H4 (cell line): ENCODE measurements at regions not wholly inside any gene's neighbourhood (a gene's known extent, or its start where the extent isn't known, plus 50 kb on each side); places are given as distances from the start of the nearest gene placed in this dataset.

ENCODE experiments used
- DNase-seq: peaks from one replicate; pipeline ENCODE4 v3.0.0-alpha.2; 2015; ENCODE audit warnings: low spot score

GRCh38 chr6:131383421-131384411 is 189.3 kb upstream of the ARG1 start:
- DNase-seq = no peak

GRCh38 chr6:131387562-131388447 is 185.2 kb upstream of the ARG1 start:
- DNase-seq = no peak

GRCh38 chr6:131390322-131390721 is 182.7 kb upstream of the ARG1 start:
- DNase-seq = no peak

- DNase-seq = no peak
Measured at GRCh38 chr6:131391116-131391515, 181.9 kb upstream of the ARG1 start.

GRCh38 chr6:131393433-131393832 is 179.6 kb upstream of the ARG1 start:
- DNase-seq = no peak

GRCh38 chr6:131394768-131395432 is 178.1 kb upstream of the ARG1 start:
- DNase-seq = no peak

GRCh38 chr6:131398176-131398575 is 174.8 kb upstream of the ARG1 start:
- DNase-seq = peak; percentile 9

- peak; percentile 4 for DNase-seq
Measured at GRCh38 chr6:131399433-131399832, 173.6 kb upstream of the ARG1 start.

GRCh38 chr6:131400054-131400778 is 172.8 kb upstream of the ARG1 start:
- DNase-seq = peak; percentile 69

GRCh38 chr6:131400779-131401496 is 172.1 kb upstream of the ARG1 start:
- DNase-seq = no peak

GRCh38 chr6:131408811-131409210 is 164.2 kb upstream of the ARG1 start:
- DNase-seq = no peak

GRCh38 chr6:131410785-131411184 is 162.2 kb upstream of the ARG1 start:
- no peak for DNase-seq

- DNase-seq = no peak
Measured at GRCh38 chr6:131412960-131413830, 159.8 kb upstream of the ARG1 start.

GRCh38 chr6:131413831-131414191 is 159.2 kb upstream of the ARG1 start:
- no peak for DNase-seq

GRCh38 chr6:131414956-131415355 is 158.1 kb upstream of the ARG1 start:
- no peak for DNase-seq

- no peak for DNase-seq
Measured at GRCh38 chr6:131418441-131418840, 154.6 kb upstream of the ARG1 start.

- DNase-seq = no peak
Measured at GRCh38 chr6:131419702-131420101, 153.3 kb upstream of the ARG1 start.

GRCh38 chr6:131424016-131424415 is 149.0 kb upstream of the ARG1 start:
- no peak for DNase-seq

GRCh38 chr6:131424475-131424874 is 148.6 kb upstream of the ARG1 start:
- no peak for DNase-seq
